ENCODE measurements at regions not wholly inside any gene's neighbourhood (a gene's known extent, or its start where the extent isn't known, plus 50 kb on each side); places are given as distances from the start of the nearest gene placed in this dataset.

GRCh38 chr10:35723992-35724391 lies 81.9 kb upstream of the FZD8 start:
- TF ChIP-seq CTCF (IDR thresholded peaks at IDR 0.05; ENCODE audit: insufficient read depth, low read length, poor library complexity, severe bottlenecking): no peak
- H3K36me3 ChIP-seq (ENCODE audit: control insufficient read depth, insufficient read depth, low read length): no peaks in the 10 kb centered on the region
- no peak overlapping the region for H3K4me3 ChIP-seq (ENCODE audit: low read depth, low read length)
- DNase-seq (ENCODE audit: low read depth): no peak
- H3K27me3 ChIP-seq (ENCODE audit: control insufficient read depth, insufficient read depth, low read length): no peaks in the 10 kb centered on the region

GRCh38 chr10:35723059-35723458 lies 81.0 kb upstream of the FZD8 start:
- Histone ChIP-seq H3K27me3 (ENCODE audit: control insufficient read depth, insufficient read depth, low read length) (no peaks in the 10 kb centered on the region), H3K36me3 (ENCODE audit: control insufficient read depth, insufficient read depth, low read length) (no peaks in the 10 kb centered on the region), H3K4me3 (ENCODE audit: low read depth, low read length) (no peak overlapping the region)
- no peak for TF ChIP-seq CTCF (IDR thresholded peaks at IDR 0.05; ENCODE audit: insufficient read depth, low read length, poor library complexity, severe bottlenecking)
- no peak for DNase-seq (ENCODE audit: low read depth)

- TF ChIP-seq CTCF (IDR thresholded peaks at IDR 0.05; ENCODE audit: insufficient read depth, low read length, poor library complexity, severe bottlenecking): no peak
- no peak for DNase-seq (ENCODE audit: low read depth)
These were observed 80.5 kb upstream of the FZD8 start for GRCh38 chr10:35722636-35723035.

GRCh38 chr10:35722226-35722625 lies 80.1 kb upstream of the FZD8 start:
- no peak overlapping the region for H3K4me3 ChIP-seq (ENCODE audit: low read depth, low read length)

More at GRCh38 chr10:35722636-35723035, 80.5 kb upstream of the FZD8 start:
- no peak overlapping the region for H3K4me3 ChIP-seq (ENCODE audit: low read depth, low read length)
- no peaks in the 10 kb centered on the region for H3K27me3 ChIP-seq (ENCODE audit: control insufficient read depth, insufficient read depth, low read length)
- H3K36me3 ChIP-seq (ENCODE audit: control insufficient read depth, insufficient read depth, low read length): no peaks in the 10 kb centered on the region

GRCh38 chr10:35720366-35720765 lies 78.3 kb upstream of the FZD8 start:
- Histone ChIP-seq H3K4me3 (ENCODE audit: low read depth, low read length) (no peak overlapping the region), H3K36me3 (ENCODE audit: control insufficient read depth, insufficient read depth, low read length) (no peaks in the 10 kb centered on the region), H3K27me3 (ENCODE audit: control insufficient read depth, insufficient read depth, low read length) (no peaks in the 10 kb centered on the region)
- DNase-seq (ENCODE audit: low read depth): no peak
- no peak for TF ChIP-seq CTCF (IDR thresholded peaks at IDR 0.05; ENCODE audit: insufficient read depth, low read length, poor library complexity, severe bottlenecking)

More at GRCh38 chr10:35722226-35722625, 80.1 kb upstream of the FZD8 start:
- no peak for TF ChIP-seq CTCF (IDR thresholded peaks at IDR 0.05; ENCODE audit: insufficient read depth, low read length, poor library complexity, severe bottlenecking)
- Histone ChIP-seq H3K27me3 (ENCODE audit: control insufficient read depth, insufficient read depth, low read length) (no peaks in the 10 kb centered on the region), H3K36me3 (ENCODE audit: control insufficient read depth, insufficient read depth, low read length) (no peaks in the 10 kb centered on the region)
- DNase-seq (ENCODE audit: low read depth): no peak

GRCh38 chr10:35716776-35717175 lies 74.7 kb upstream of the FZD8 start:
- peak; percentile 39 for DNase-seq (ENCODE audit: low read depth)
- Histone ChIP-seq H3K27me3 (ENCODE audit: control insufficient read depth, insufficient read depth, low read length) (no peaks in the 10 kb centered on the region), H3K4me3 (ENCODE audit: low read depth, low read length) (no peak overlapping the region), H3K36me3 (ENCODE audit: control insufficient read depth, insufficient read depth, low read length) (no peaks in the 10 kb centered on the region)
- no peak for TF ChIP-seq CTCF (IDR thresholded peaks at IDR 0.05; ENCODE audit: insufficient read depth, low read length, poor library complexity, severe bottlenecking)

All from kidney epithelial cell (primary cell).